ENCODE measurements at regions not wholly inside any gene's neighbourhood (a gene's known extent, or its start where the extent isn't known, plus 50 kb on each side); places are given as distances from the start of the nearest gene placed in this dataset.

- no peak for TF ChIP-seq CTCF (conservative IDR thresholded peaks at IDR 0.05; ENCODE audit: low read depth in 2 of 2)
- no peak for TF ChIP-seq CREB1 (CRISPR knock-in tag; IDR thresholded peaks at IDR 0.05; ENCODE audit: low read depth)
- TF ChIP-seq EZH2 (IDR thresholded peaks at IDR 0.05; ENCODE audit: low read depth, unreplicated experiment), result no peak
- no peak for TF ChIP-seq JUNB (IDR thresholded peaks at IDR 0.05; ENCODE audit: unreplicated experiment)
- no peak for TF ChIP-seq ETS1 (IDR thresholded peaks at IDR 0.05)
- TF ChIP-seq POLR2AphosphoS5 (IDR thresholded peaks at IDR 0.05; ENCODE audit: low read depth), result no peak
- TF ChIP-seq EZH2phosphoT487 (IDR thresholded peaks at IDR 0.05; ENCODE audit: unreplicated experiment), result no peak
- no peak for TF ChIP-seq NANOG (IDR thresholded peaks at IDR 0.05; ENCODE audit: borderline replicate concordance)
- no peak for TF ChIP-seq REST (IDR thresholded peaks at IDR 0.05; ENCODE audit: unreplicated experiment)
Measured at GRCh38 chr11:92717240-92717639, 252.2 kb upstream of the MTNR1B start.

Measured in GM23338 (cell line).